22Rv1 (cell line): ENCODE measurements at regions not wholly inside any gene's neighbourhood (a gene's known extent, or its start where the extent isn't known, plus 50 kb on each side); places are given as distances from the start of the nearest gene placed in this dataset.

Source experiments
- ZFX ChIP-seq: fragments of 450-650 bp; IDR thresholded peaks from 2 replicates; pipeline ENCODE4 v1.6.1; 2017; ENCODE audit warnings: antibody characterized with exemption, borderline replicate concordance
- TF ChIP-seq, protein P1 (sequence below): fragments of 450-650 bp; IDR thresholded peaks from 2 replicates; pipeline ENCODE4 v1.5.1; 2017; ENCODE audit warnings: mild to moderate bottlenecking

GRCh38 chr13:21228738-21229137 lies 52.3 kb downstream of the MRPL57 start:
- TF ChIP-seq, protein P1, sequence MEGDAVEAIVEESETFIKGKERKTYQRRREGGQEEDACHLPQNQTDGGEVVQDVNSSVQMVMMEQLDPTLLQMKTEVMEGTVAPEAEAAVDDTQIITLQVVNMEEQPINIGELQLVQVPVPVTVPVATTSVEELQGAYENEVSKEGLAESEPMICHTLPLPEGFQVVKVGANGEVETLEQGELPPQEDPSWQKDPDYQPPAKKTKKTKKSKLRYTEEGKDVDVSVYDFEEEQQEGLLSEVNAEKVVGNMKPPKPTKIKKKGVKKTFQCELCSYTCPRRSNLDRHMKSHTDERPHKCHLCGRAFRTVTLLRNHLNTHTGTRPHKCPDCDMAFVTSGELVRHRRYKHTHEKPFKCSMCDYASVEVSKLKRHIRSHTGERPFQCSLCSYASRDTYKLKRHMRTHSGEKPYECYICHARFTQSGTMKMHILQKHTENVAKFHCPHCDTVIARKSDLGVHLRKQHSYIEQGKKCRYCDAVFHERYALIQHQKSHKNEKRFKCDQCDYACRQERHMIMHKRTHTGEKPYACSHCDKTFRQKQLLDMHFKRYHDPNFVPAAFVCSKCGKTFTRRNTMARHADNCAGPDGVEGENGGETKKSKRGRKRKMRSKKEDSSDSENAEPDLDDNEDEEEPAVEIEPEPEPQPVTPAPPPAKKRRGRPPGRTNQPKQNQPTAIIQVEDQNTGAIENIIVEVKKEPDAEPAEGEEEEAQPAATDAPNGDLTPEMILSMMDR, result no peak
- TF ChIP-seq ZFX, result no peak
